ENCODE measurements at regions not wholly inside any gene's neighbourhood (a gene's known extent, or its start where the extent isn't known, plus 50 kb on each side); places are given as distances from the start of the nearest gene placed in this dataset.
"Not testable (repeated sequence)": the region's sequence is repeated elsewhere in the genome, so short reads cannot be mapped to it uniquely, and the experiment has no call there.

DNA sequence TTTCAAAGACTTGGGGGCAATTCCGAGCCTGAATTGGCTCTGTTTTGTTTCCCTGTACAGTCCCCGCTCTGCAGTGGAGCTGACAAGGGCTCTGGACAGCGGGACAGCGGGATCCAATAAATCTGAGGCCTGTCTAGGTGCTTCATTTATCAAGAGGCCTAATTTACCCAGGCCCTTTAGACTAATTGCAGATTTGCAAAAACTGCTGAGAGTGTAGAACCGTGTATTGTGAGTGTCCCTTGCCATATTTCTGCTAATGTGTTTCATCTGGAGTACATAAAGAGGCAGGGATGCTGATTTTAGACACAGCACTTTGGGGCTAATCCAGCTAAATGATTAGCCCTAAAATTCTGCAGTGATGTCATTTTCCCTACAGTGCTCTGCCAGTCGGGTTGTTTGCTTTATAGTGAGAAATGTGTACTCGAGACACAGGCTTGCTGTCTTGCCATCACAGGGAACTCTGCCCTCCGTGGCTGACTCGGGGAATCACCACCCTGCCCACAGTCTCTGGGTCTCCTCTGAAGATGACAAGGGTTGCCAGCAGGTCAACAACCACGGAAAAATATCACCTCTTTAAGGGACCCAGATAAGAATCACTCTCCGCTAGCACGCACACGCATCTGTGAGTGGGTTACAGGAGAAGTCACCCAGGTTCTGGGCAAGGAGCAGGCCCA is 592.0 kb downstream of the BNC2 start:
- DNase-seq (ENCODE audit: low spot score) = no peak

DNA sequence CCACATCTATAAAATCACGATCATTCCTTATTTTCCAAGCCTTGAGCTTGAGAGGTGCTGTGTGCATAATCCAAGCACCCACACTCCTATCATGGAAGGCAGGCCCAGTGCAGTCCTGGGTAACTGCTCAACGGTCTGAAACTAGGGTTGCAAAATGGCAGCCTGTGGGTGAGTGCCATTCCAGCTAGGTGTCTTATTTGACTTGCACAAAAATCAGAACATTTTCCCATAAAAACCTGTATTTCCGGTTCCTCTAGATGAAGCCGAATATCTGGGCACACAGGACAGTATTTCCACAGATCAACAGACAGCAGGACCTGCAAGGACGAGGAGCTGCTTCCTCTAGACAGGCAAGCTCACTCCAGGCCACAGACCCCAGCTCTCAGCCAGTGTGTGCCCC is 588.8 kb downstream of the BNC2 start:
- no peak for DNase-seq (ENCODE audit: low spot score)

DNA sequence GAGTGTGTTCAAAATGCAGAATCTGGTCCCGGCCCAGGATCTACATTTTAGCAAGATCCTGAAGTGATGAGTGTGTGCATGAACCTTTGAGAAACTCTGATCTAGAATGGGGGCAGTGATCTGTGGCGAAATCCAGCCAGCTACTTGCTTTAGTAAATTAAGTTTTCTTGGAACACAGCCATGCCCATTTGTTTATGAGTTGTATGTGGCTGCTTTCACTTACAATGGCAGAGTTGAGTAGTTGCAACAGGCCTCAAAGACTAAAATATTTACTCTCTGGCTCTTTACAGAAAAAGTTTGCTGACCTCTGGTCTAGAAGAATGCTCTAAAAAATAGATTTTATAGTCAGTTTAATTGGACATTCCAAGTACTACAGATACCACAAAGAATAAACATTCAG is 588.3 kb downstream of the BNC2 start:
- no peak for DNase-seq (ENCODE audit: low spot score)

DNA sequence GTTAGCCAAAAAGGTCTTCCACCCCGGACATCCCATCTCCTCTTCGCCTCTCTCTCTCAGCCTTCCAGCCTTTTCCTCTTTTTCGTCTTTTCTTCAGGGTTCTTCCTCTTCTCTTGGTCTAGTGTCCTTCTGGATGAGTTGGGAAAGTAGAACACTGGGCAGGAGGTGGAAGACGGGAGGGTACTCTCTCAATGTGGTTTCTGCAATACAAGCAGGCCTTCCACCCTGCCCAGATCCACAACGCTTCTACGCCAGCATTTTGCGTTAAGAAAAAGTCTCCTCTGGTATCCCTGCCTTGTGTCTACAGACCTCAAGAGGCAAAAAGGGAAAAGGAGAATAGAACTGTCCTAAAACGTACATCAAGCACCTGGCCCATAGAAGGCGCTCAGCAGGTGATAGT is 587.8 kb downstream of the BNC2 start:
- no peak for DNase-seq (ENCODE audit: low spot score)

GRCh38 chr9:16286160-16286559 is 584.3 kb downstream of the BNC2 start:
- DNase-seq (ENCODE audit: low spot score) = no peak

DNA sequence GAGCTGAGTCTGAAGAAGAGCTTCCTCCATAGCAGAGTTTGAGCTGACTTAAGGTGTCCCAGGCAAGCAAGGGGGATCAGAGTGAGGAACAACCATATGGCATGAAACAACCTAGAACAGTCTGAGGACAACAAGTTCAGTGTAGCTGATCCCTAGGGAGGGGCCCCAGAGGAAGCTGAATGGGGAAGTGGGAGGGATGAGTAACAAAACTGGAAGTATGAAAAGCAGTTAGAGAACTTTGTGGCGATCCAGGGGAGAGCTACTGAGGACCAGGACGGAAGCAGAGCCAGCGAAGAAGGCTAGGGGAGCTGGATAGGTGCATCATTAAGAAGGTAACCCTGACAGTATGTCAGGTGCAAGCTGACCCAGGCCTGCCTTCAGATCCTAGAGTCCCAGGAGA is 580.8 kb downstream of the BNC2 start:
- DNase-seq (ENCODE audit: low spot score) = peak; percentile 23

- peak; percentile 14 for DNase-seq (ENCODE audit: low spot score)
Measured at GRCh38 chr9:16290169-16290568, 580.3 kb downstream of the BNC2 start.

GRCh38 chr9:16291921-16292320 is 578.5 kb downstream of the BNC2 start:
- DNase-seq (ENCODE audit: low spot score) = peak; percentile 6

GRCh38 chr9:16293610-16294009 is 576.9 kb downstream of the BNC2 start:
- DNase-seq (ENCODE audit: low spot score) = peak; percentile 30

GRCh38 chr9:16294133-16294770 is 576.2 kb downstream of the BNC2 start:
- peak; percentile 59 for DNase-seq (ENCODE audit: low spot score)

DNA sequence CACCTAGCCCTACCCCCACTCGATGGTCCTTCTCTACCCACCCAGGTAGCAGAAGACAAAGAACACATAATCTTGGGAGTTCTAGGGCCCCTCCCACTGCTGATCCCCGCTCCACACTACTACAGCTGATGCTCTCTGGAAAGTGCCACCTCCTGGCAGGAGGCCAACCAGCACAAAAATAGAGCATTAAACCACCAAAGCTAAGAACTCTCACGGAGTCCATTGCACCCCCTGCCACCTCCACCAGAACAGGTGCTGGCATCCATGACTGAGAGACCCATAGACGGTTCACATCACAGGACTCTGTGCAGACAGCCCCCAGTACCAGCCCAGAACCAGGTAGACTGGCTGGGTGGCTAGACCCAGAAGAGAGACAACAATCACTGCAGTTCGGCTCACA is 575.5 kb downstream of the BNC2 start:
- peak; percentile 8 for DNase-seq (ENCODE audit: low spot score)

GRCh38 chr9:16299368-16299767 is 571.1 kb downstream of the BNC2 start:
- DNase-seq (ENCODE audit: low spot score) = not testable (repeated sequence)

- DNase-seq (ENCODE audit: low spot score) = peak; percentile 5
Measured at GRCh38 chr9:16303506-16303905, 567.0 kb downstream of the BNC2 start.

DNA sequence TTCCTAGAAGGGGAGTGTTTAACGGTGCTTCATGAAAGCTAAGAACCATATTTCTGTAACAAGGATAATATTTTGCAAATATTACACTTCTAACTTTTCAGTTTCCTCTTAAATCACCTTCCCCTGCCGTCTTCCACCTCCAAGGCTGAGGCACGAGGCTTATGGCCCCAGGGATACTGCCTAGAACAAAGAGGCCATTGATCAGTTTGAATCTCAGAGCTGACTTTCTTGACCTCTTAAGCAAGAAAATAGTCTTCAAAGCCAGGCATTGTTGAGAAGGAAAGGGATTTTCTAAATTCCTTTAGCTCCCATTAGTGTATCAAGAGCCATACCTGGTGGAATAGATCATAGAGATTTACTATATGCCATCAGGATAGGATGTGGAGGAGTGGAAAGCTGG is 566.2 kb downstream of the BNC2 start:
- DNase-seq (ENCODE audit: low spot score) = peak; percentile 17

GRCh38 chr9:16306586-16306985 is 563.9 kb downstream of the BNC2 start:
- DNase-seq (ENCODE audit: low spot score) = peak; percentile 50

DNA sequence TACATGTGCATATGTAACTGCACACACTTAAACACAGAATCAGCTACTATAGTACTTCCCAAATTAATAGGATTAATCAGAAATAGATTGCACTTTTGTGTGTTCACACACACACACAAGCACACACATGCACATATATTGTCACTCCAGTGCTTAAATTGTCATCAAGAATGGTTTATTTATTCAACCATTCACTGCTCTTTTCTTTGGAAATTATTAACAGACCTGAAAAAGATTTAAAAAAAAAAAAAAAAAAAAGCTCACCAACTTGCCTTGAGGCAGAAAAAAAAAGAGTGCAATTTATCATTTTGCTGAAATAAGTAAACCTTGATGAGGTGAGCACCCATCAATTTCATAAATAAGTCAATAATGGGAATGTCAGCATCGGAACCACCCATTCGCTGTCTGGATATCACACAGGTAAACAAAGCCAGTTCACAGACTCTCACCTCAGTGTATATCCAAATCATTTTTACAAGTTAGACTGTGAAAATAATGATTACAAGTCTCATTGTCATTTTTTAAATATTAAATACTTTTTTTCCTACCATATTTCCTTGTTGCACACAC is 562.8 kb downstream of the BNC2 start:
- DNase-seq (ENCODE audit: low spot score) = no peak

GRCh38 chr9:16308645-16309044 is 561.8 kb downstream of the BNC2 start:
- DNase-seq (ENCODE audit: low spot score) = peak; percentile 48

DNA sequence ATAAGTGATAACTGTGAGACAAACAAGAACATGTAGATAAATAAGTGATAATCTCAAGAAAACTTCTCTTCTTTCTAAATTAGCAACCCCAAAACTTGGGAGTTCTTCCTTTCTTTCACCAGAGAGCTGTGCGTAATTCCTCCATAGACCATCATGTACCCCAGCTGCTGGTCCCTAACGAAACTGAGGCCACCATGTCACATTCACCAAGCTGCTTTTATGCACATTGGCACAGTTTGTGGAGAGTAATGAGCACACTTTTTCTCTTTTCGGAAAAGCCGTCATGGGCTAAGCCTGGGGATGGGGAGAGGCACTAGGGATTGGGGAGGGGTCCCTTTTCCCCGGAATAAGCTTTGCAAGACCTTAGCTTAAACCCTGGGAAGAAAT is 561.4 kb downstream of the BNC2 start:
- no peak for DNase-seq (ENCODE audit: low spot score)

- peak; percentile 88 for DNase-seq (ENCODE audit: low spot score)
Measured at GRCh38 chr9:16309469-16310271, 560.8 kb downstream of the BNC2 start.

DNA sequence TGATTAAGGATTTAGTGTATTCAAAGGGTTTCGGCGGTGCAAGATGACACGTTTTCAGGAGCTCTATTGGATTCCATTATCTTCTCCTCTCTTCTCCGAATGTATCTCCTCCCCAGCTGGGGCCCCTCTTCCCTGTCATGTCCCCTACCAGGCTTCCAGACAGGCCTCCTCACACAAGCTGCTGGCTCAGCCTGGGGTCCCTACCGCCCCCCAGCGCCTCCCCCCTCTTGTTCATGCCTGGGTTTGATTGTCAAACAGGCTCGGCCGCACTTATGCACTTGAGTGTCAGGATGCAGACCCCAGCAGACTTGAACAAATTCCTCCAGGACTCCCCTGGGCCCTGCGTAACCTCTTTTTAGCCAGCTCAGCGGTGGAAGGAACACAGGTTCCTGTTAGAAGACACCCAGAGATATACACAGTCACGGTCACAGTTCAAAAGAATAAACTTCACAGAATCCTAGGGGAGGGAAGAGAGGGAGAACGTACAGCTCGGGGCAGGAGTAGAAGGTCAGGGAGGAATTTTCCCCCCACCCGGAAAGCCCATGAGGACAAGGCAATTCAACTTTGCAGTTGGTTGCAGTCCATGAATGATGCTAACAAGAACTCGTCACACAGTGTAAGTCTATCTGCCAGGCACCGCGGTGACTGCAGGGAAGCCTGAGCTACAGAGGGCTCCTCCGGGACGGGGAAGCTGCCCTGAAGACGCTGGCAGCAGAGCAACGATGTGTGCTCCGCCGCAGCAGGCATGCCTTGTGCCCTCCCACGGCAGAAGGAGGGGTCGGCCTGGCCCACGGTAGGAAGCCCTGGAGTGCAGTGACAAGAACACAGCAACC is 560.0 kb downstream of the BNC2 start:
- peak; percentile 74 for DNase-seq (ENCODE audit: low spot score)

DNA sequence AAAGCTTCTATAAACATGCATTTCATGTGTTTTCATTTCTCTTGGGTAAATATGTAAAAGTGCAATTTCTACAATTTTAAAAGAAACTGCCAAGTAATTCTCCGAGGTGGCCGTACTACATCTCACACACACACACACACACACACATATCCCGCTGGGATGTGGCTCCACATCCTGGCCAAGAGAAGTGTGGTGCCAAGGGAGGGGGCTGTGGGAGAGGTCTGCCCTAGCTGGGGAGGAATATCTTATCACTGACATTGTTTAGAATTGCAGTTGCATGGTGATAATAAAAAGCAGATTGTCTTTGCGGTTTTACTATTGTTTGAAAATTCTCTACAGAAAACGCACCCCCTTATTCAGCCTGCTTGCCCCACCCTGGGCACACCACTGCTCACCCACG is 558.4 kb downstream of the BNC2 start:
- peak; percentile 15 for DNase-seq (ENCODE audit: low spot score)
